Mesenchymal stem cell (in vitro differentiated cells and primary cell): ENCODE measurements at regions not wholly inside any gene's neighbourhood (a gene's known extent, or its start where the extent isn't known, plus 50 kb on each side); places are given as distances from the start of the nearest gene placed in this dataset.

Experiments
- DNase-seq: peaks from one replicate; pipeline ENCODE4 v3.0.0-alpha.2; 2013
- H2AFZ ChIP-seq: one replicate; pipeline ENCODE4 v1.6.1; 2013; ENCODE audit warnings: low read depth, mild to moderate bottlenecking, control low read depth, inconsistent platforms, low read length, moderate library complexity
- H2AK5ac ChIP-seq: 2 replicates; pipeline ENCODE4 v1.6.1; 2013; ENCODE audit warnings: low read length, moderate library complexity, mild to moderate bottlenecking, inconsistent platforms; ENCODE audit not compliant: severe bottlenecking
- H2BK120ac ChIP-seq: one replicate; pipeline ENCODE4 v1.6.1; 2013; ENCODE audit warnings: low read depth, mild to moderate bottlenecking, inconsistent platforms, low read length, moderate library complexity
- H2BK12ac ChIP-seq, 2 experiments: one replicate each; pipeline ENCODE4 v1.6.1; 2013; ENCODE audit warnings: inconsistent platforms in 2 of 2, low read length in 2 of 2, mild to moderate bottlenecking in 2 of 2, moderate library complexity in 2 of 2, control low read depth in 1 of 2
- H2BK15ac ChIP-seq: one replicate; pipeline ENCODE4 v1.6.1; 2013; ENCODE audit warnings: mild to moderate bottlenecking, low read depth, inconsistent platforms; ENCODE audit not compliant: poor library complexity, severe bottlenecking
- H2BK5ac ChIP-seq: 2 replicates; pipeline ENCODE4 v1.6.1; 2013; ENCODE audit warnings: low read depth, mild to moderate bottlenecking, low read length, control low read depth, inconsistent platforms; ENCODE audit not compliant: poor library complexity, severe bottlenecking
- H3K14ac ChIP-seq, 2 experiments: one replicate each; pipeline ENCODE4 v1.6.1; 2013; ENCODE audit warnings: inconsistent platforms in 2 of 2, low read length in 2 of 2, control low read depth in 1 of 2, mild to moderate bottlenecking in 1 of 2, moderate library complexity in 1 of 2
- H3K18ac ChIP-seq, 2 experiments: one replicate each; pipeline ENCODE4 v1.6.1; 2013; ENCODE audit warnings: inconsistent platforms in 2 of 2, low read length in 2 of 2, control low read depth in 1 of 2, low read depth in 1 of 2, mild to moderate bottlenecking in 1 of 2
- H3K23ac ChIP-seq, 2 experiments: one replicate each; pipeline ENCODE4 v1.6.1; 2013; ENCODE audit warnings: inconsistent platforms in 2 of 2, low read length in 2 of 2, mild to moderate bottlenecking in 2 of 2, moderate library complexity in 2 of 2, control low read depth in 1 of 2
- H3K27ac ChIP-seq: 2 replicates; pipeline ENCODE4 v1.5.1; 2013; ENCODE audit warnings: mild to moderate bottlenecking, moderate library complexity, low read length, control low read depth, inconsistent platforms; ENCODE audit not compliant: poor library complexity, severe bottlenecking
- H3K27me3 ChIP-seq, 2 experiments: 2 replicates each; pipeline versions ENCODE4 v1.6.1 to v1.7.0; 2013; ENCODE audit warnings: low read length in 2 of 2, mild to moderate bottlenecking in 2 of 2, moderate library complexity in 2 of 2, control low read depth in 1 of 2, inconsistent platforms in 1 of 2; ENCODE audit not compliant: control insufficient read depth in 1 of 2, insufficient read depth in 1 of 2
- H3K36me3 ChIP-seq, 2 experiments: 2 replicates each; pipeline versions ENCODE4 v1.6.1 to v1.7.0; 2013; ENCODE audit warnings: low read length in 2 of 2, control low read depth in 1 of 2, inconsistent platforms in 1 of 2, low read depth in 1 of 2, mild to moderate bottlenecking in 1 of 2; ENCODE audit not compliant: insufficient read depth in 2 of 2, control insufficient read depth in 1 of 2
- H3K4ac ChIP-seq, 2 experiments: one replicate each; pipeline ENCODE4 v1.6.1; 2013; ENCODE audit warnings: inconsistent platforms in 2 of 2, low read length in 2 of 2, mild to moderate bottlenecking in 2 of 2, moderate library complexity in 2 of 2, control low read depth in 1 of 2, low read depth in 1 of 2
- H3K4me1 ChIP-seq: 2 replicates; pipeline ENCODE4 v1.6.1; 2013; ENCODE audit warnings: low read depth, low read length, control low read depth; ENCODE audit not compliant: control insufficient read depth, insufficient read depth
- H3K4me2 ChIP-seq: 2 replicates; pipeline ENCODE4 v1.6.1; 2013; ENCODE audit warnings: low read length, mild to moderate bottlenecking, inconsistent platforms; ENCODE audit not compliant: poor library complexity, severe bottlenecking
- H3K4me3 ChIP-seq, 2 experiments: 2 replicates each; pipeline versions ENCODE4 v1.5.1 to v1.7.0; 2013; ENCODE audit warnings: low read length in 2 of 2, mild to moderate bottlenecking in 2 of 2, control low read depth in 1 of 2, low read depth in 1 of 2; ENCODE audit not compliant: insufficient read depth in 1 of 2
- H3K79me1 ChIP-seq: replicated peaks from 2 replicates; pipeline ENCODE4 v1.6.1; 2013; ENCODE audit warnings: mild to moderate bottlenecking, control low read depth, low read length, inconsistent platforms; ENCODE audit not compliant: poor library complexity, severe bottlenecking
- H3K9ac ChIP-seq: 2 replicates; pipeline ENCODE4 v1.7.0; 2013; ENCODE audit warnings: mild to moderate bottlenecking, low read length, moderate library complexity
- H3K9me3 ChIP-seq: 2 replicates; pipeline ENCODE4 v1.7.0; 2013; ENCODE audit warnings: mild to moderate bottlenecking, low read length; ENCODE audit not compliant: control insufficient read depth
- H4K8ac ChIP-seq: one replicate; pipeline ENCODE4 v1.6.1; 2013; ENCODE audit warnings: inconsistent platforms, mild to moderate bottlenecking, low read length, moderate library complexity
- H4K91ac ChIP-seq: one replicate; pipeline ENCODE4 v1.6.1; 2013; ENCODE audit warnings: mild to moderate bottlenecking, low read length, inconsistent platforms
- WGBS: methylation state at CpG from one replicate; pipeline ENCODE4 v1.1.7; 2013; ENCODE audit warnings: mixed read lengths; 5-methylcytosine and 5-hydroxymethylcytosine counted together

GRCh38 chr18:59765343-59765742, 68.1 kb upstream of the CCBE1 start:
- no peak overlapping the region for H3K4ac ChIP-seq
- no peak overlapping the region for H2AK5ac ChIP-seq
- H3K27ac ChIP-seq: no peak overlapping the region
- no peak overlapping the region for H3K4me3 ChIP-seq
- H2BK5ac ChIP-seq: no peak overlapping the region
- H3K79me1 ChIP-seq: no peaks in the 10 kb centered on the region
- no peak overlapping the region for H3K9ac ChIP-seq
- no peak overlapping the region for H2AFZ ChIP-seq
- no peaks in the 10 kb centered on the region for H3K4me1 ChIP-seq
- H3K4me2 ChIP-seq: no peak overlapping the region
- 88% methylated on average over 4 of the region's 4 CpGs for WGBS
- no peak overlapping the region for H3K14ac ChIP-seq
- H3K18ac ChIP-seq: no peak overlapping the region
- H3K27me3 ChIP-seq: no peaks in the 10 kb centered on the region
- no peaks in the 10 kb centered on the region for H3K36me3 ChIP-seq
- no peak overlapping the region for H4K91ac ChIP-seq
- H2BK12ac ChIP-seq: no peak overlapping the region
- no peak for DNase-seq
- H3K23ac ChIP-seq: no peak overlapping the region
- H2BK120ac ChIP-seq: no peak overlapping the region
- no peak overlapping the region for H4K8ac ChIP-seq
- H2BK15ac ChIP-seq: no peak overlapping the region
- no peaks in the 10 kb centered on the region for H3K9me3 ChIP-seq

- H2BK120ac ChIP-seq: no peak overlapping the region
- DNase-seq: no peak
- 91% methylated on average over 2 of the region's 4 CpGs for WGBS
- H3K36me3 ChIP-seq: no peaks in the 10 kb centered on the region
- no peak overlapping the region for H3K4ac ChIP-seq
- no peak overlapping the region for H3K14ac ChIP-seq
- no peak overlapping the region for H3K4me2 ChIP-seq
- no peak overlapping the region for H4K8ac ChIP-seq
- no peak overlapping the region for H2BK5ac ChIP-seq
- no peak overlapping the region for H2AK5ac ChIP-seq
- H3K9me3 ChIP-seq: no peaks in the 10 kb centered on the region
- H4K91ac ChIP-seq: no peak overlapping the region
- no peaks in the 10 kb centered on the region for H3K79me1 ChIP-seq
- H3K18ac ChIP-seq: no peak overlapping the region
- no peak overlapping the region for H3K27ac ChIP-seq
- H2BK15ac ChIP-seq: no peak overlapping the region
- no peak overlapping the region for H2BK12ac ChIP-seq
- H3K27me3 ChIP-seq: no peaks in the 10 kb centered on the region
- no peak overlapping the region for H2AFZ ChIP-seq
- H3K23ac ChIP-seq: no peak overlapping the region
- no peak overlapping the region for H3K9ac ChIP-seq
- H3K4me1 ChIP-seq: no peaks in the 10 kb centered on the region
- no peak overlapping the region for H3K4me3 ChIP-seq
Measured at GRCh38 chr18:59764281-59764680, 67.1 kb upstream of the CCBE1 start.

GRCh38 chr18:59763541-59764136, 66.4 kb upstream of the CCBE1 start:
- H2BK5ac ChIP-seq: no peak overlapping the region
- no peak overlapping the region for H2AK5ac ChIP-seq
- H2AFZ ChIP-seq: no peak overlapping the region
- WGBS: 81% methylated on average over 2 of the region's 2 CpGs
- no peak overlapping the region for H4K91ac ChIP-seq
- H3K4me3 ChIP-seq: no peak overlapping the region
- H3K9me3 ChIP-seq: no peaks in the 10 kb centered on the region
- no peak overlapping the region for H3K4me2 ChIP-seq
- no peak overlapping the region for H3K14ac ChIP-seq
- H2BK120ac ChIP-seq: no peak overlapping the region
- H3K4ac ChIP-seq: no peak overlapping the region
- no peak overlapping the region for H3K27ac ChIP-seq
- H3K79me1 ChIP-seq: no peaks in the 10 kb centered on the region
- H3K4me1 ChIP-seq: no peaks in the 10 kb centered on the region
- no peak for DNase-seq
- H3K9ac ChIP-seq: no peak overlapping the region
- H2BK12ac ChIP-seq: no peak overlapping the region
- no peaks in the 10 kb centered on the region for H3K27me3 ChIP-seq
- no peak overlapping the region for H2BK15ac ChIP-seq
- H3K23ac ChIP-seq: no peak overlapping the region
- no peaks in the 10 kb centered on the region for H3K36me3 ChIP-seq
- no peak overlapping the region for H4K8ac ChIP-seq
- no peak overlapping the region for H3K18ac ChIP-seq

- Histone ChIP-seq H3K23ac (no peak overlapping the region), H4K91ac (no peak overlapping the region), H3K27ac (no peak overlapping the region), H2BK15ac (no peak overlapping the region), H3K4ac (no peak overlapping the region), H2BK5ac (no peak overlapping the region), H3K4me3 (no peak overlapping the region), H2BK12ac (no peak overlapping the region), H2BK120ac (no peak overlapping the region), H3K79me1 (no peaks in the 10 kb centered on the region), H3K18ac (no peak overlapping the region), H4K8ac (no peak overlapping the region), H3K27me3 (no peaks in the 10 kb centered on the region), H3K4me2 (no peak overlapping the region), H2AFZ (no peak overlapping the region), H3K9ac (no peak overlapping the region), H3K4me1 (no peaks in the 10 kb centered on the region), H2AK5ac (no peak overlapping the region), H3K36me3 (no peaks in the 10 kb centered on the region), H3K9me3 (no peaks in the 10 kb centered on the region), H3K14ac (no peak overlapping the region)
- DNase-seq: no peak
- 86% methylated on average over 10 of the region's 11 CpGs for WGBS
Measured at GRCh38 chr18:59760619-59761600, 63.7 kb upstream of the CCBE1 start.
